Stimulated activated naive CD8-positive, alpha-beta T cell treated with anti-CD3 and anti-CD28 coated beads, Interleukin-15, amount 100 ng/mL, for 72 hours (primary cell): ENCODE measurements at regions not wholly inside any gene's neighbourhood (a gene's known extent, or its start where the extent isn't known, plus 50 kb on each side); places are given as distances from the start of the nearest gene placed in this dataset.
"Not testable (repeated sequence)": the region's sequence is repeated elsewhere in the genome, so short reads cannot be mapped to it uniquely, and the experiment has no call there.

Experiments
- ATAC-seq: fragments of 150-1000 bp; cut with Tn5 transposase; 2 replicates; pipeline ENCODE4 v1.10.0; 2021; ENCODE audit warnings: mild to moderate bottlenecking, moderate library complexity
- DNase-seq, 2 donors: peaks; one replicate each; pipeline ENCODE4 v3.0.0; 2021 to 2022
- H3K27ac Mint-ChIP-seq, 2 donors: one replicate each; pipeline ENCODE4 v1.8.0; 2022; ENCODE audit warnings: mild to moderate bottlenecking in 2 of 2, mixed read lengths in 2 of 2, moderate library complexity in 2 of 2
- H3K27me3 Mint-ChIP-seq: one replicate; pipeline ENCODE4 v1.8.0; 2022; ENCODE audit warnings: mixed read lengths
- H3K4me1 Mint-ChIP-seq: one replicate; pipeline ENCODE4 v1.8.0; 2022; ENCODE audit warnings: mild to moderate bottlenecking, mixed read lengths
- H3K4me3 Mint-ChIP-seq, 2 donors: one replicate each; pipeline ENCODE4 v1.8.0; 2022; ENCODE audit warnings: mild to moderate bottlenecking in 2 of 2, mixed read lengths in 2 of 2, moderate library complexity in 1 of 2
- H3K9me3 Mint-ChIP-seq, 2 donors: one replicate each; pipeline ENCODE4 v1.8.0; 2022; ENCODE audit warnings: mixed read lengths in 2 of 2

DNA sequence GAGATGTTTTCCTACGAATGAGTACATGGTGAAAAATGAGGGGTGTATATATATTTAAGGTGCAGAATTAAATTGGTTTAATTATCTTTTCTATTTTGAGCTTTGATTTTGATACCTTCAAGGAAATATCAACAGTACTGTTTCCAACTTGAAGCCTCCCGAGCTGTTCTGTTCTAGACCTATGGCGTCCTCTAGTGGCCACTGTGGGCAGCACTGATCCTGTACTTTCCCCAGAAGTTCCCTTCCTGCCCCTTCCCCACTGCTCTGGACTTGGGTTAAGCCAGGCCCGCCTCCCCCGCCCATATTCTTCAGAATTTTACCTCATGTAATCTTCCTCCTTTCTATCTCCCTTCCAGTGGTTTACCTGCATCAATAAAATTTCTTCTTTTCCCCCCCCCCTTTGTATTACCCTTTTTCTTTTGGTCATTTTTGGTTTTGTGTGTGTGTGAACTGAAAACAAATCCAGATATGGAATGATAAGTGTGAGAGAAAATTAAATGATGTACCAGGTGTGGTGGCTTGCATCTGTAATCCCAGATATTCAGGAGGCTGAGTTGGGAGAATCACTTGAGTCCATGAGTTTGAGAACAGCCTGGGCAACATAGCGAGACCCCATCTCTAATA lies 1643.5 kb downstream of the TP53TG3F start:
- no peaks in the 10 kb centered on the region for H3K27me3 Mint-ChIP-seq
- no peak overlapping the region for H3K4me3 Mint-ChIP-seq
- ATAC-seq (no peak), DNase-seq (no peak)
- H3K4me1 Mint-ChIP-seq: no peaks in the 10 kb centered on the region
- H3K27ac Mint-ChIP-seq: no peak overlapping the region
- peaks cover 9 to 14% of the 10 kb centered on the region in 2 donors for H3K9me3 Mint-ChIP-seq

DNA sequence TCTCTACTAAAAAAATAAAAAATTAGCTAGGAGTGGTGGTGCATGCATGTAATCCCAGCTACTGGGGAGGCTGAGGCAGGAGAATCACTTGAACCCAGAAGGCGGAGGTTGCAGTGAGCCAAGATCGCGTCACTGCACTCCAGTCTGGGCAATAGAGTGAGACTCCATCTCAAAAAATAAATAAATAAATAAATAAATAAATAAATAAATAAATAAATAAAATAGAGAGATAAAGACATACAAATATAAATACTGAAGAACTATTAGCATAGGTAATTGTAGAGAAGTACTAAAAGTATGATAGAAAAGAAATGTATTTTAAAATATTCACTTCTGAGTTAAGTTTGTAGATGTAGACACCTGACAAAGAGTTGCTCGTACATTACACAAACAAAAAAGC lies 1652.4 kb downstream of the TP53TG3F start:
- H3K9me3 Mint-ChIP-seq, H3K27ac Mint-ChIP-seq, DNase-seq, H3K4me1 Mint-ChIP-seq, H3K27me3 Mint-ChIP-seq, H3K4me3 Mint-ChIP-seq, ATAC-seq: not testable (repeated sequence)

DNA sequence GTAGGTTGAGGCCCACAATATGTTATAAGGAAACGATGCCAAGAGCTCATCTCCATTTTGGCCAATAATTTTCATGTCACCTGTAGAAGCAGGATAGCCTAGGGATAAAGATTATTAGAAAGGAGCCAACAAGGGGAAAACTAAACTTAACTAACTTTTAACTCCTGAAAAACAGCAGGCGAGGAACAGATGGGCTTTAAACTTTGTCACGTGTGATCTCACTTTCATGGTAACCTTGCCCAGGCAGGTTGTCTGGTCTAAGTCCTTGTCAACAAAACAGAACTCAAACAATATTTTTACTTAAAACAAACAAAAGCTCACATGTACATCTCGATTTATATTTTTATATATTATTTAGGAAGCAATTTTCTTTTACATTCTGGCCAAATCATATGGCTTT lies 1672.0 kb downstream of the TP53TG3F start:
- Mint-ChIP-seq H3K9me3 (peaks cover 10 to 12% of the 10 kb centered on the region in 2 donors), H3K27me3 (no peaks in the 10 kb centered on the region), H3K27ac (no peak overlapping the region), H3K4me1 (no peaks in the 10 kb centered on the region), H3K4me3 (no peak overlapping the region)
- ATAC-seq (no peak), DNase-seq (no peak)

DNA sequence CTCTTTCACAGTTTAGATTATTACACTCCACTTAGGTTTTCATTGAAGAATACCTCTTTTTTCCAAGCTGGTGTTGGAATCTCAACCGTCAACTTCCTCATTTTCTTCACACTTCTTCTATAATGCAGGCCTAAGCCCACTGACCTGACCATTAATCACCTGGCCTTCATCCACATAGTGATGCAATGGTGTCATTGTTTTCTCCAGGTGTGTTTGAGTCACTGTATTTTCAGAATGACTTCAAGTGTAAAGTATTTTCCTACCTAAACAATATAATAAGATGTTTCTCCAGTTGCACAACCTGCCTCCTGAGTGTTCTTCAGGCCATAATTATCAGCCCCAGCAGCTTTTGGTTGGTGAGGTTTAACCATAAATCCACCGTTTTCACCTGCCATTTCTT lies 1675.1 kb downstream of the TP53TG3F start:
- H3K4me3 Mint-ChIP-seq: no peak overlapping the region
- peaks cover 5 to 8% of the 10 kb centered on the region in 2 donors for H3K9me3 Mint-ChIP-seq
- no peaks in the 10 kb centered on the region for H3K27me3 Mint-ChIP-seq
- ATAC-seq: no peak
- DNase-seq: no peak
- H3K4me1 Mint-ChIP-seq: no peaks in the 10 kb centered on the region
- H3K27ac Mint-ChIP-seq: no peak overlapping the region

DNA sequence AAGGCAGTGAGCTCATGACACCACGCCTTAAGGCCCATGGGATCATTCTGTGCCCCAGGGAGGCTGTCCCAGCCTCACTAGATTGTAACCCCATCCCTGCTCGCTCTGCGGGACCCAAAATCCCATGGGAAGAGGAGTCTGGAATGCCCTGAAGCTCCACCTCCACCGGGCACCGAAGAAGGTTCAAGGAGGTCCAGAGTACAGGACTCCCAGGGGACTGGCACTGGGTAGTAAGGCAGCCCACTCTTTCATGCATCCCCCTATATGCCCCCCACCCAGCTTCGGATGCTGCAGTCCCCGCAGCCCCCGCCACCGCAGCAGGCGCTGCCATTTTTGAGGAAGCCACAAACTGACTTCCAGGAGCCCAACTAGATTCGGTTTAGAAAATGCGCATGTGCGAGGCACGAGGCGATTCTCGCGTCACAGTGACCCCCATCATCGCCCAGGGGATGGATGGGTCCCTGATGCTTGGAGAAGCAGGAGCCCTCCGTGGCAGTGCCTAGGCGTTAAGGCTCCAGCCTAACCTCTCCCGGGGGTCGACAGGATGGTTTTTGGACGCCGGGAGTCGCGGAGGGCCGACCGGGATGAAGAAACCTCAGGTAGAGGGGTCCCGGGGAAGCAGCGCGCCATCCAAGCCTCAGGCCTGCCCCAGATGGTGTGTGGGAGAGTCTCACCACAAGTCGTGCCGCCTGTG lies 1681.0 kb downstream of the TP53TG3F start:
- ATAC-seq (no peak), DNase-seq (no peak)
- Mint-ChIP-seq H3K9me3 (peaks cover 17 to 42% of the 10 kb centered on the region in 2 donors), H3K27ac (no peak overlapping the region), H3K4me3 (no peak overlapping the region), H3K4me1 (no peaks in the 10 kb centered on the region), H3K27me3 (no peaks in the 10 kb centered on the region)

DNA sequence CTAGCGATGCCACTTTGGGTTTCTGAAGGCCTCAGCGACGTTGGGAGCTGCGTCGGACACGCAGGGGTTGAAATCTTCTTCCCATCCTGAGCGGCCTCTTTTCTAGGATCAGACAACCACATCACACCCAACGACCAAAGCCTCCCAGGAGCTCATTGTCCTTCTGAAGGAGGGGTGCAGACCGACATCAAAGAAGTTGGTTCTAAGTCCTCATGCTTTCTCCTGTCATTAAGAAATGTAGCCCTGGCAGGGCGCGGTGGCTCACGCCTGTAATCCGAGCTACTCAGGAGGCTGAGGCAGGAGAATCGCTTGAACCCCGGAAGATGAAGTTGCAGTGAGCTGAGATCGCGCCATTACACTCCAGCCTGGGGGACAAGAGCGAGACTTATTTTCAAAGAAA lies 1681.9 kb downstream of the TP53TG3F start:
- H3K4me3 Mint-ChIP-seq: no peak overlapping the region
- no peak overlapping the region for H3K27ac Mint-ChIP-seq
- ATAC-seq (no peak), DNase-seq (no peak)
- H3K9me3 Mint-ChIP-seq: peaks cover 17 to 47% of the 10 kb centered on the region in 2 donors
- H3K4me1 Mint-ChIP-seq: no peaks in the 10 kb centered on the region
- no peaks in the 10 kb centered on the region for H3K27me3 Mint-ChIP-seq

DNA sequence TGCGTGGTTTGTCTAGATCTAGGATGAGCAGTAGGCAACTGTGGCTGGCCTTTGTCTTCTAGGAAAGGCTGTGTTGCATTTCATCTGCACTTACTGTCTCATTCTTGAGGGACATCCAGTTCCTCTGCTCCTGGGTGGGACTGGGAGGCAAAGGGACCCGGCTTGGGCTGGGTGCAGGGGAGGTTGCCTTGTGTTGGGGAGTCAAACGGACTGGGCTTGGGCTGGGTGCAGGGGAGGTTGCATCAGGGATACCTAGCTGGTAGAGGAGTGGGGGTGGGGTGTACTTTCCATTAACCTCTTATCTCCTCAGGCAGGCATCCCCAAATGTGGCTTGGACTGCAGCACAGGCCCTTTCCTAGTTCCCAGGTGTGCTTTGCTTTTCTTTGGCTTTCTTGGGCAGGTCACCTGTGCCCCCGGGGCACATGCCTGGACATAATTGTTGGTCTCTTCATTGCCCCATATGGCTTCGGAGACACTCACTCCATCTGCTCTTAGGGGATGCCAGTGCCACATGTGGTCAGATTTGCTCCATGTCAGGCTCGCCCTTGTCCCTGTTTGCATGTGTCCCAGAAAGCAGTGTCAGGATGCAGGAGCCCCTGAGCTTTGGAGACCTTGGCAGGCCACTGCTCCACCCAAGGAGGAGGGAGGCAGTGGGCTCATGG lies 1682.9 kb downstream of the TP53TG3F start:
- DNase-seq (no peak), ATAC-seq (no peak)
- peaks cover 17 to 51% of the 10 kb centered on the region in 2 donors for H3K9me3 Mint-ChIP-seq
- H3K27me3 Mint-ChIP-seq: no peaks in the 10 kb centered on the region
- no peak overlapping the region for H3K4me3 Mint-ChIP-seq
- no peak overlapping the region for H3K27ac Mint-ChIP-seq
- H3K4me1 Mint-ChIP-seq: no peaks in the 10 kb centered on the region

DNA sequence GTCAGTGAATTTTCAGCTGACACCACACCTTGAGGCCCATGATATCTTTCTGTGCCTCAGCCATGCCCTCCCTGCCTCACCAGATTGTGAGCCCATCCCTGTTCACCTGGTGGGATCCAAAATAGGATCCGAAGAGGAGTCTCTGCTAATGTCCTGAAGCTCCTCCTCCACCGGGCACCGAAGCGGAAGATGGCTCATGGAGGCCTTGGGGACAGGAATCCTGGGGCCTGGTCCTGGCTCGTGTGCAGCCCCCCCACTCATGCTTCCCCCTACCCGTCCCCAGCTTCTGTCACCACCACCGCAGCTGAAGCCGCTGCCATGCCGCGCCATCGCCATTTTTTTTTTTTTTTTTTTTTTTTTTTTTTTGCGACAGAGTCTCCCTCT lies 1683.4 kb downstream of the TP53TG3F start:
- ATAC-seq (no peak), DNase-seq (no peak)
- no peaks in the 10 kb centered on the region for H3K27me3 Mint-ChIP-seq
- H3K4me3 Mint-ChIP-seq: no peak overlapping the region
- H3K4me1 Mint-ChIP-seq: no peaks in the 10 kb centered on the region
- no peak overlapping the region for H3K27ac Mint-ChIP-seq
- H3K9me3 Mint-ChIP-seq: peaks cover 17 to 53% of the 10 kb centered on the region in 2 donors

DNA sequence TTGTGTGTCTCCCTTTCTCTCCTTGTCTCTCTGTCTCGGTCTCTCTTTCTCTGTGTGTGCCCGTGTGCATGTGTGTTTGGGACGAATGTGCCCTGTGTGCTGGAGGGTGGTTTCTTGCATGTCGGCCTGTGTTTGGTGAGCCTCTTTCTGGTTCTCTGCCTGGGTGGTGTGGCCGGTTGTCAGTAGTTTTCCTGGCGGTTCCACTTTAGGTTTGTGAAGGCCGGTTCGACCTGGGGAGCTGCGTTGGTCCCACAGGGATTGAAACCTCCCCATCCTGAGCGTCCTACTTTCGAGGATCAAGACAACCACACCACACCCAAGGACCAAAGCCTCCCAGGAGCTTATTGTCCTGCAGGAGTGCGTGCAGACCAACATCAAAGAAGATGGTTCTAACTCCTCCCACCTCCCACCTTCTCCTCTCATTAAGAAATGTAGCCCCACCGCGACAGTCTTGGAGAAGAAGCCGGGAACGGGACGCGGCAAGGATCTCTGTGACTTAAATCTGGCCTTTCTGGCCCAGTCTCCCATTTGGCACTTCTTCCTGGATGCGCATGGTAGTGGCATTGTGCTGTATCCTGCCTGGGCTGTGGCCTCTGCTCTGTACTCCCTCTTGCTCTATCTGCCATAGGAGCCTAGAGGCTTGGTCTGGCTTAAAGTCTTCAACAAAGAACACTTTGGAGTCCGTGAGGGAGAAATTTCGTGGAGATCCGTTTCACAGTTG lies 1685.0 kb downstream of the TP53TG3F start:
- Mint-ChIP-seq H3K4me3 (no peak overlapping the region), H3K27me3 (no peaks in the 10 kb centered on the region), H3K9me3 (peaks cover 17 to 62% of the 10 kb centered on the region in 2 donors), H3K4me1 (no peaks in the 10 kb centered on the region), H3K27ac (no peak overlapping the region)
- DNase-seq: no peak
- ATAC-seq: no peak

DNA sequence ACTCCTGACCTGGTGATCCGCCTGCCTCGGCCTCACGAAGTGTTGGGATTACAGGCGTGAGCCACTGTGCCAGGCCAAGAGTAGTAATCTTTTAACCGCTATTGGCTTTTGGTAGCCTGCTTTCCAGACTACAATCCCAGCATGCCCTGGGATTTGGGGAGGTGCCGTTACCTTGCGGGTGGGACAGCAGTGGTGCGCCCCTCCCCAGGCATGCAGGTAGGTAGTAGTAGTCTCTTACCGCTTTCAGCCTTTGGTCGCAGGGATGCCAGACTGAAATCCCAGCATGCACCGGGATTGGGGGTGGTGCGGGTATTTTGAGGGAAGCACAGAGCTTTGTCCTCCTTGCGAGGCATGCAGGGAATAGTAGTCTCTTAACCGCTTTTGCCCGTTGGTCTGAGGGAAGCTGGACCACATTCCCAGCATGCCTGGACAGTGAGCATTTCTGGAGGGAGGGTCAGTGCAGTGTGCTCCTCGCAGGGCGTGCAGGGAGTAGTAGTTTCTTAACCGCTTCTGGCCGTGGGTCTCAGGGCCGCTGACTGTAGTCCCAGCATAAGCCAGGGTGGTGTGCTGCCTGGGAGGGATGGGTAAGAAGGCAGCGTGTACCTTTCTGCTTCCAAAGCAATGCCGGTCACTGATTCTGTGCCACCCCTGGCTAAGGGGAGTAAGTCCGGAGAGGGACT lies 1686.8 kb downstream of the TP53TG3F start:
- Mint-ChIP-seq H3K9me3 (peaks cover 13 to 61% of the 10 kb centered on the region in 2 donors), H3K4me1 (no peaks in the 10 kb centered on the region), H3K4me3 (no peak overlapping the region), H3K27me3 (no peaks in the 10 kb centered on the region), H3K27ac (no peak overlapping the region)
- DNase-seq: no peak
- no peak for ATAC-seq

DNA sequence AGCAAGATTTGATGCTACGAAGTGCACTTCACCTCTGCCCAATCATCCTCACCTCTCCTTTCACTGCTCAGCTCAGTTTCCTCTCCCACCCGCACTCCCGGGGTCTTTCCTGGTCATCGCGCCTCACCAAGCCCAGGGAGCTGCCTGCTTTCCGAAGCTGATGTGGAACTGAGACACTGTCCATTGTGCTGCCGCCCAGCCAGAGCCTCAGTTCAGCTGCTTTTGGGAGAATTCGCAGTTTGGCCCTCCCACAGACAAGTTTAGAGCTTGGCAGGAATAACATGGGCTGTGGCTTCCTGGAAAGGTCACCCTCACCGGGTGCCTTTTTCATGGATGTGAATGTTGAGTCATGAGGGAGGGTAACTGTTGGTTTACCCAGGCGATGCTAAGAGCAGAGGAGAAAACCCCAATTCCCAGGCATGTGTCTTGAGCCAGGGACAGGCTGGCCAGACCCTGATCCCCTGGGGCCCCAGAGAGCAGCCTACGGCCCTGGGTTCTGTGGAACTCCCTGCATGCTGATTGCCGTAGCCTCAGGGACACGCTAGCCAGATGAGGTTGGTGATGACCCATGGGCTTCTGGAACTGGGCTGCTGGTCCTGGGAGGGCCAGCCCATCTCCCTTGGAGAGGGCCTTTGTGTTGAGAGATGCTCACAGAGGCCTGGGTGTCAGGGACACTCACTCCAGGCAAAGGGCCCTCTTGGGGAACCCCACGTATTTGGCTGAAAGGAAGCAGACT lies 1687.5 kb downstream of the TP53TG3F start:
- no peak overlapping the region for H3K4me3 Mint-ChIP-seq
- H3K9me3 Mint-ChIP-seq: peaks cover 13 to 61% of the 10 kb centered on the region in 2 donors
- no peaks in the 10 kb centered on the region for H3K27me3 Mint-ChIP-seq
- no peaks in the 10 kb centered on the region for H3K4me1 Mint-ChIP-seq
- no peak for ATAC-seq
- H3K27ac Mint-ChIP-seq: no peak overlapping the region
- no peak for DNase-seq

DNA sequence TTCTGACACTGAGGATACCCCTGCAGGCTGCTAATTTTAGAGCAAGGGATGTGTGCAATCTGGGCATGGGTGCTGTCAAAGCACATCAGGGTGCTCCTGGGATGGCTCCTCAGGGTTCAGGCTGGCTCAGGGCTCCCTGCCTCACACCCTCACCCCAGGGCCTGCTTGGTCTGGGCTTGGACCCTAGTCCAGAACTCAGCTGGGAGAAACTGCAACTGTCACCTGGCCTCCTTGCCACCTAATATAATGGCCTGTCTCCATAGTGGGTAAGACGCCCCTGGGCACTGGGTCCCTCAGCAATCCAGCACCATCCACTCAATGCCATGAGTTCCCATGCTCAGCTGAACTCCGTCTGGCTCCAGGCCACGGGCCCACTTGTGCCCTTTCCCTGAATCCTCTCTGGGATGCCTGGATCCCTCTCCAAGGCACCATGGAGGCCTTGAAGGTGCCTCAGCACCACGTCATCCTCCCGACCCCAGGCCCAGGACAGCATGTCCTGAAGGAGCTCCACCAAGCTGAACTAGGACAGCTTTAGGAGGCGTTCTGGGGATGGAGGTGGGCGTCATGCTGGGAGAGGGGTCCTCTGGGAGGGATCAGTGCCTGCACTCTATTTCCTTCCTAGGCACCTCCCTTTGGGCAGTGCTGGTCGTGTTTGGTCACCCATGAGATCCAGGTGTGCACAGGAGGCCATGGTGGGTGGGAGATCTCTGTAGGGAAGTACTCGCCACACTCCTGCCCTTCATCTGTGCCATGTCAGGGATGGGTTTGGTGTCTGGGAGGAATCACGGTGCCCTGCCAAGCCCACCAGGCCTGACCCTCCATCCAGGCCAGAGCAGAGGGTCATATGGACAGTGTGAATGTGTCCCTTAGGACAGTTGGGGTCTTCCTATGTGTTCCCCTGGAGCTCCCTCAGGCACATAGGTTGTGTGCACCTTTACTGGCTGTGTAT lies 1688.4 kb downstream of the TP53TG3F start:
- ATAC-seq: no peak
- H3K4me1 Mint-ChIP-seq: no peaks in the 10 kb centered on the region
- H3K27ac Mint-ChIP-seq: no peak overlapping the region
- DNase-seq: no peak
- H3K4me3 Mint-ChIP-seq: no peak overlapping the region
- peaks cover 14 to 62% of the 10 kb centered on the region in 2 donors for H3K9me3 Mint-ChIP-seq
- no peaks in the 10 kb centered on the region for H3K27me3 Mint-ChIP-seq

DNA sequence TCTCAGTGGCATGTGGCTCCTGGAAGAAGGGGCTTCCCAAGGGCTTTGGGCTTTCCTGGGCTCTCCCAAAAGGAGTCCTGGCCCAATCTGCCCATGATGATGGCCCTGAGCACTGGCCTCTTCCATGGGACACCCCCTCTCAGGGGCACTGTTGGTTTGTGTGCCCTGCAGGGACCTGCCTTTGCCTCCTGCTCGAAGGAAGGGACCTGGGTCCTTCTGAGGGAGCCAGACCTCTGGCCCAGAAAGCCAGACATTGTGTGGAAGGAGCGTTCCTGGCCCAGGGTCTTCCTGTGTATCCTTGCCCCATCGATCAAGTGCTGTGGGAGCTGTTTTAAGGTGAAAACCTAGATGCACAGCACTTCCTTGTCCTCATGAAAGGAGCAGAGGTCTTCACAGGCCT lies 1689.3 kb downstream of the TP53TG3F start:
- Mint-ChIP-seq H3K4me3 (no peak overlapping the region), H3K27me3 (no peaks in the 10 kb centered on the region), H3K9me3 (peaks cover 18 to 58% of the 10 kb centered on the region in 2 donors), H3K4me1 (no peaks in the 10 kb centered on the region), H3K27ac (no peak overlapping the region)
- ATAC-seq (no peak), DNase-seq (no peak)

DNA sequence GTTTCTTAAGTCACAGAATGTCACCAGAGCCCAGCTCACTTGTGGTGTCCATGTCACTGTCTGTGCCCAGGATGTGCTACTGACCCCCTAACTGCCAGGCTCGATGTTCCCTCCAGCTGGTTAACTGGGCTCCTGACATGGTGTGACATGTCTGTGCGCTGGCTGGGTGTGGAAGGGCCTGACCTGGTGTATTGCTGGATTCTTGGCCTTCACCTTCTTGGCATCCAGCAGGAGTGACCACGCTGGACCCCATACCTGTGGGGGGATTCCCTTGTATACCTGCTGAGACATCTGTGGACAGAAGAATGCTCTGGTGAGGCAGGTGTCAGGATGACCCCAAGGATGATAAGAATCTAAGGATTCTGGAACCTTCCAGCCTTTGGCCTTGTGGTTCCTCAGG lies 1690.1 kb downstream of the TP53TG3F start:
- no peaks in the 10 kb centered on the region for H3K4me1 Mint-ChIP-seq
- H3K4me3 Mint-ChIP-seq: no peak overlapping the region
- no peaks in the 10 kb centered on the region for H3K27me3 Mint-ChIP-seq
- DNase-seq: no peak
- peaks cover 13 to 51% of the 10 kb centered on the region in 2 donors for H3K9me3 Mint-ChIP-seq
- no peak for ATAC-seq
- H3K27ac Mint-ChIP-seq: no peak overlapping the region
